HG03097 (cell line): ENCODE measurements at regions not wholly inside any gene's neighbourhood (a gene's known extent, or its start where the extent isn't known, plus 50 kb on each side); places are given as distances from the start of the nearest gene placed in this dataset.
"Not testable (repeated sequence)": the region's sequence is repeated elsewhere in the genome, so short reads cannot be mapped to it uniquely, and the experiment has no call there.

Experiments
- ATAC-seq: cut with Tn5 transposase; IDR thresholded peaks from one replicate; pipeline ENCODE4 v1.9.1; 2021; ENCODE audit not compliant: unreplicated experiment, low FRiP score

DNA sequence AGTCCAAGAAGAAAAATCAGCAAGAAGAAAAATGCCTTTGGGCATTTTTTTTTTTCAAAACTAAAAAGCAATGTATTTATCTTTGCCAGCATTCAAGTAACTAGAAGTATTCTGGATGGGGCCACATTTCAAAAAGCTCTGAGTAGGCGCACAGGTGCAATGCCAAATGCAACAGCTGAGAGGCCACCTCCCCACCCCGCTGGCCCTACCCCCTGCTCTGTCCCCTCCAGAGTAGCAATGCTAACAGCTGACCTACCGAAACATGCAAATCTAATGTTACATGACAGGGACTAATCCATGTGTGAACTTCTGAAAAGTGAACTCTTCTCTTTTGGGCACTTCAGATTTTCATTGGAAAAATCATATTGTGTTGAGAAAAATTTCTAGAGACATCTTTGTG is 153.7 kb upstream of the SLC38A2 start:
- ATAC-seq, result no peak

DNA sequence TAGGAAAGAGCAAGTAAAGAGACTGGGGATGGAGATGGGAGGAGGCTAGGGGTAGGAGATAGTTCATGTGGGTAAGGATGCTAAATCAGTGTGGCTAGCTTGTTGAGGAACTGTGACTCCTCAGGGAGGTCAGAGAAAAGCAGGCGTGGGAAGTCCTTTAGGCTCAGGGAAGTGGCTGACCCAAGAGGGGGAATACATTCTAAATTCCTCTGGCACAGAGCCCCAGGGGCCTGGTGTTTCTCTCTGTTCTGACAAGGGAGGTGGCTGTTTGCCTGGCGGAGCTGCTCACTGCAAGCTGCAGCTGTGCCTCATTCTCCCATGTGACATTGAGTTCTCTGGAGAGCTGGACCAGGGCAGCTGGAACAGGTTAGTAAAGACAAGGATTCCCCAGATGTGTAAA is 152.2 kb upstream of the SLC38A2 start:
- ATAC-seq, result no peak

DNA sequence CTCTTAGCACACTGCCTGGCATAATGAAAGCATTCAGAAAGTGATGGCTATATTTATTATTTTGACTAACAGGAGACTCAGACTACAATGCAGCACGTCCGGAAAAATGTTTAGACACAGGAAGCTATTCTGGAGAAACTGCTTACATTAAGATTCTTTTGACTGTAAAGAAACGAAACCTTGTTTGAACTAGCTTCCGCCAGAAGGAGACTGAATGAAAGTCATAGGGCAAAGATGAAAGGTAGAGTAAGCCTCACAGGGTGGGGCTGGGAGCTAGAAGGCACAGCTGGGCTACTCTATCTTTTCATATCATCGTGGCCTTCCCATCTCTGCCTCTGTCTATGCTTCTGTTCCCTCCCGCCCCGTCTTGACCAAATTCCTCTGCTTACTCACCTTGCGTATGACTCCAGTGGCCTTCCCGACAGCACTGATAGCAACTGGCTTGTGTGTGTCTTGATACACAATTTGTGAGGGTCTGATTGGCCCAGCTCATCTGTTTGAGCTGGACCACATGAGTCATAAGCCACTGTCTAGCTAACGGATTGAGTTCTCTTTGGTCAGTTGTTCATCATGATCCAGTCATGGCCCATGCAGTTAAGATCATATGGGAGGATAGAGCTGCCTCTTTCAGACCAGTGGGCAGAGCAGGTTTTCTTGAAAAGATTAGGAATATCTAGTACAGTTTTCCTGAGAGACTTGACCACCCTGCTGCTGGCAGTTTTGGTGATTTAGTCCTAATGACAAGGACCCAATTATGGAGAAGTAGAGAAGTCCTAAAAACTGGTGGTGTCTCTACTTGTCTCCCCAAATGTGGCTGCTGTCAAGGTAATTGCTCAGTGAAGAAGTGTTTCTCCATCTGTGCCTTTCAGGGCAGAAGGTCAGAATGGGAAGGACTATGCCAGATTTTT is 151.5 kb upstream of the SLC38A2 start:
- no peak for ATAC-seq

DNA sequence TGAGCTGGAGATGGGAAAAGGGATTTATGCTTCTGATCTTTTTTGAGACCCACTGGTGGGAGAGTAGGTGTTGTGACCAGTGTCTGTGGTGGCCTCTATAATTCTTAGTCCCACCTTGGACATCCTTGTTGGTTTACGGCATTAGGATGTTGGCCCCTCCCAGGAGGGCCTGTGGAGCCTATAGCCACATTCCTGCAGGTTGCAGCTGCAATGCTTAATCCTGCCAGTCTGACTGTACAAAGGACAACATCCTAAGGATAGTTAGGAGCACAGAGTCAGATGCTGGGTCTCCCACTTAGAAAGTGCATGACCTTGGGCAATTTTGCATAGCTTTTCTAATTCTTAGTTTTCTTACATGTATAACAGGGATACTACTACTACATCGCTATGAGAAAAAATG is 150.9 kb upstream of the SLC38A2 start:
- no peak for ATAC-seq

DNA sequence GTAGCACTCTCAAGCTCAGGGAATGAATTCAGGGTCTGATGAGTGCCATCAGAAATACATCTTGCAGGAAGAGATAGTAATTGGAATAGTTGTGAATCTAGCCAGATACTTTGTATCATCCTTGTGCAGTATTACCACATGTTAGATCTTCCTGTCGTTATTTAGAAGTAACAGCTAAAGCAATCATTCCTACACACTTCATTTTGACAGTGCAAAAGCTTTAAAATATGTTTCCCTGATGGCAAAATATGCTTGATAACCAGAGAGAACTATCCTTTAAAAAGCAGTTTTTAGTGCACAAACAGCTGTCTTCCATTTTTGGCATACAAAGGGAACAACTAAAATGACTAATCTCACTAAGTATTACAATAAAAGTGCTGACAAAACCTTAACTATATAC is 149.5 kb upstream of the SLC38A2 start:
- no peak for ATAC-seq

DNA sequence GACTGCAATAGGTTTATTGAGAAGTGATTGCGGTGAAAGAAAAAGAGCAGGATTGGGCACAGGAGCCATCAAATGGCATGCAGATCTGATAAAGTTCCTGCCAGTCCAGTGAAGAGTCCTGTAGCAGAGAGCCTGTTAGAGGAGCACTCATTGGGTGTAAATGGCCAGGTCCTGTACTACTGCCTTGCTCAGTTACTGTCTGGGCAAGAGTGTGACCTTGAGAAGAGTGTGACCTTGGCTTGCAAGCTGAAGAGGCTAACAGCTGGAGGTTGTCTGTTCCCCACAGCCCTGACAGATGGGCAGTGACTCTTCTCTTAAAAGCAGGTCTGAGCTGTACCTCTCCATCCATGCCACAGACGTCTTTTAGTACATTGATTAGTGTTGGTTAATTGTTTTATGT is 148.6 kb upstream of the SLC38A2 start:
- ATAC-seq, result no peak

DNA sequence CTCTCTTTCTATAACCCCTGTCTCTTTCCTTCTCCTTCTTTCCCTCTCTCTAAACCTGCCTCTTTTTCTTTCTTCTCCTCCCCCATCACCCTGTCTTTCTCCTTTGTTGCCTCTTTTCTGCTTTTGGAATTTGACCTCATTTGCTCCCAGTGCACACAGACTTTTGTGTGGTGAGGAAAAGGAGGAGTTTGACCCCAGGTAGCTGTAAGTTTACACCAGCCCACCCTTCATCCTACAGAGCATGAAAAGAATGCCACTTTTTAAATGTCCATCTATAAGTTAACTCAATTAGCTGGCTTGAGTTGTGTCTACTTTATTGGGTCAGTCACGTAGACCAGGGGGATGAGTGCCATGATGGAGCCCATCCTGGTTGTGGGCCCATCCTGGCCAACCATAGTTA is 146.8 kb upstream of the SLC38A2 start:
- no peak for ATAC-seq

DNA sequence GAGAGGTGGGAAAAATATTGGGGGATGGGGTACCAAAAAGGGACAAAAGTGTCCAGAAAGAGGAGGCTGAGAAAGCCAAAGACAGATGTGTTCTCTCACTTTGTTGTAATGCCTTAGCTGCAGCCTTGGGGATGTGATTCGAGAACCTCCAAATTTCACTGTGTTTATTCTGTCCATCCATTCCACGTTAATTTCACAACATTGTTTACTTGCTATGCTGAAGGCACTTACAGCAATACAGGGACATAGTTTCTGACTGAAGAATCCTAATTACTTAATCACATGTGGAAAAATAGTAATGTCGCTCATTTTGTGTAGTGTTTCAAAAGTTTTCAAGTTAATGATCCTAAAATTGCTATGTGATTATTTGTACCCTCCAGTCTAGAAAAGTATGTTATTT is 146.2 kb upstream of the SLC38A2 start:
- no peak for ATAC-seq

DNA sequence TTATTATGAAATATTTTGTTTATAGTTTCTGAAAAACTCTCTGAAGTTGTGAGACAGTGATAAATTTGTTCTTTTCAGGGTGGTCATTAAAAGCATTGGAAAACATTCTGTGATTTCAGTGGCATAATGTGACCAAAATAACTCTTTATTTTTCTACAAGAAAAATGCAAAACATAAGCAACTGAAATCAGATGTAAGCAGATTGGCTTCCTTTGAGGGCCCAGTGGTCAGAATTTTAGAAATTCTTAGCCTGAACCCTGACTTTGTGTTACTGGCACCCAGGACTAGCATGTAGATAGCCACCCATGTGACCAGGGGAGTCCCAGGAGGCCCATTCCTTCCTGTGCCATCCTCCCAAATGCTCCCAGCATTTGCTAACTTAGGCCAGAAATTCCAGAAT is 145.6 kb upstream of the SLC38A2 start:
- no peak for ATAC-seq

DNA sequence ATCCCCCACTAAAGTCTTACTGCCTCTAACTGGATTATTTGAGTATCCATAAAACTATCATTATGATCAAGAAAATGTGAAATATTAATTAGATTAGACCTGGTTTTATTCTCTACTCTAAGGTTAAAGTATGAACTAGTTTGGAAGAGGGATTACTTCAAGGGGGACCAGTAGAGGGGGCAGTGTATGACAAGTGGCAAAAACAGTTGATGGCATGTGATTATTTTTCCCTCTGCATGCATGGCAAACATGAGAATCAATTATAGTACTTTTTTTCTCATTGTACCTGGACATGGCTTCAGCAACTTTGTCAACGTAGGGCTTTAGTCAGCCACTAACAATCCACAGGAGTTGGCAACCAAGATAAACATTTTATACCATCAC is 145.0 kb upstream of the SLC38A2 start:
- ATAC-seq, result peak; percentile 11

DNA sequence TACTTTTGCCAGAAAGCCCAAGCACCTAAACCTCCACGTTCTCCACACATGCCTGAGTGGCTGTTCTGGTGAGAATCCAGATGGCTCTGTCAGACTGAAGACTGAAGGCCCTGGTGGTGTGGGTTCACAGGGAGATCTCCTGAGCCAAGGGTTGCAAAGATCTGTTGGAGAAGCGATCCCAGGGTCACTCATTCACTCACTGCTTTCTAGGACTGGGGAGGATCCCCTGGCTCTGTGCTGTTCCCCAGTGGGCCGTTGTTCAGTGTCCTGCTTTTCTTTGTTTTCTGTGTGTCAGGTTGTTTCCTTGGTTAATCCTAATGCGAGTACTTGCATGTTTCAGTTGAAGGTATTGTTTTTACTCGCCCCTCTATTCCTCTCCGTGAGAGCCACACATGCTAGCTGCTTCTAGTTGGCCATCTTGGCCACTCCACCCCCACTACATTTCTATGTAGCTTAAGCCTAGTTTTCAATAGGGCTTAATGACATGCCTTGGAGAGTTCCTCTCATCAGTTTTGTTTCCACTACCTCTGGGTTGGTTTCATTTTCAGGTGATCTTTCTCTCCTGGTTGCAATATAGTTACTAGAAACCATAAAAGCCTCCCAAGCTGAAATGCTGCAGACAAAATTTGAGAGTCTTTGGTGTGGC is 144.5 kb upstream of the SLC38A2 start:
- peak; percentile 95 for ATAC-seq

DNA sequence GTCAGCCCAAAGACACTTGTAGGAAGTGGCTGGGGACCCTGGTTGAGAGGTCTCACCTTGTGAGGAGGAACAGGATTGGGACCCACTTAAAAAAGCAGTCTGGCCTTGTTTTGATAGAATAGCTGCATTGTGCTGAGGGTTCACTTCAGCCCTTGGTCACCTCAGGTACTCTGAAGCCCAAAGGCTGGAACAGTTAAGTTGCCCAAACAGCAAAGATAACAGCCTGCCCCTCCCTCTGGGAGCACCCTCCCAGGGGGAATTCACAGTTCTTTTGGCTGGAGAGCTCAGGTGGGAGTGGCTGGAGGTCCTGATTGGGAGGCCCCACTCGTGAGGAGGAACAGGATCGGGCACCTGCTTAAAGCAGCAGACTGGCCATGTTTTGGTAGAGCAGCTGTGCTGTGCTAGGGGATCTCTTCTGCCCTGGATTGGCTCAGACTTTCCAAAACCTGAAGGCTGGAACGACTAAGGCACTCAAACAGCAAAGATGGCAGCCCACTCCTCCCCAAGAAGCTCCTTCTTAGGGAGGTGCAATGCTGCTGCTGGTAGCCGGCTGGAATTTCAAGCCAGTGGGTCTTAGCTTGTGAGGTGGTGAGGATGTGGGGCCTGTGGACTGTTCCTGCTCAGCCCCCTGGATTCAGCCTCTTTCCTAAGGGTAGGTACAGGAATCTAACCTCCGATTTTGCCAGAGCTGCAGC is 143.8 kb upstream of the SLC38A2 start:
- ATAC-seq, result no peak

DNA sequence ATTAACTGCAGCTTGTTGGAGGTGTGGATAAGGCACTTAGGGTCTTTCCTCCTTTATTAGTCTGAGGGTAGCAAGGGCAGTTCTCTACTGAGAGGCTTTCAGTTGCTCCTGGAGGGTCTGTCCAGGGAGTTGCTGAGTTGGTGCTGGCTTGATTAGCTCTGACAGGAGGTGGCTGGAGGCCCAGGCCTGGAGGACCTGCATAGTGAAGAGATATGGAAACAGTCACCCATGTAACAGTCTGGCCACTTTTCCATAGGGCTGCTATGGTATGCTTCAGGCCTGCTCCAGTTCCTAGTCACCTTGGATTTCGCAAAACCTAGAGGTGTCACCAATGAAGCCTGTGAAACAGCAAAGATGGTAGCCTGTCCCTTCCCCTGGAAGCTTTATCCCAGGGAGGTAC is 143.3 kb upstream of the SLC38A2 start:
- ATAC-seq, result no peak

DNA sequence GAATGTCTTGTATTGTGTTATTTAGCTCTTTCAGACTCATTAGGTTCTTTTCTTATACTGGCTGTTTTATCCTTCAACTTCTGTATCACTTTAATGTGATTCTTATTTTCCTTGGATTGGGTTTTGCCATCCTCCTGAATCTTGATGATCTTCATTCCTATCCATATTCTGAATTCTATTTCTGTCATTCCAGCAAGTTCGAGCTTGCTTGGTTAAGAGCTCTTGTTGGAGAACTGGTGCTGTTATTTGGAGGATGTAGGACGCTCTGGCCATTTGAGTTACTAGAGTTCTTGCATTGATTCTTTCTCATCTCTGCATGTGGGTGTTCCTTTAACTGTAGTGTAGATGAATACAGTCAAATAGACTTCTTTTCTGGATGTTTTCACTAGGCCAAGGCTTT is 142.3 kb upstream of the SLC38A2 start:
- no peak for ATAC-seq

DNA sequence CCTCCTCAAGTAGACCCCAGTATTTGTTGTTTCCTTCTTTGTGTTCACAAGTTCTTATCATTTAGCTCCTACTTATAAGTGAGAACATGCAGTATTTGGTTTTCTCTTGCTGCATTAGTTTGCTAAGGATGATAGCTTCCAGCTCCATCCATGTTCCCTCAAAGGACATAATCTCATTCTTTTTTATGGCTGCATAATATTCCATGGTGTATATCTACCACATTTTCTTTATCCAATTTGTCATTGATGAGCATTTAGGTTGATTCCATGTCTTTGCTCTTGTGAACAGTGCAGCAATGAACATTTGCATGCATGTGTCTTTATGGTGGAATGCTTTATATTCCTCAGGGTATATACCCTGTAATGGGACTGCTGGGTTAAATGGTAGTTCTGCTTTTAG is 137.7 kb upstream of the SLC38A2 start:
- ATAC-seq, result not testable (repeated sequence)

DNA sequence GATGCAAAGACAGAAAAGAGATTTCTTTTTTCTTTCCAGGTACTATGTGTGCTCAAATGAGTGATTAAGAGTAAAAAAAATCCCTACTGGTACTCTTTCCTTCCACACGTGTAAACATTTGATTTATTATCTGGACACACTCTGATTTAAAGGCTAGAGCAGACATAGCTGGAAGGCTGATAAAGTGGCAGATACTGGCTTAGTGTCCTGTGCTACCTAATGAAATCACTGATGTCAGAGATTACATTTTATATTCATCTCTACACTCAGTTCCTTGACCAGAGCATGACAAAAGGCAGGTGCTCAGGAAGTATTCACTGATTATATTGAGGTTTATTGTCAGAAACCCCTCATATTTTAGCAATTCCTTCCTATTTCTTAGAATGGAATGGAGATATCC is 136.6 kb upstream of the SLC38A2 start:
- ATAC-seq, result no peak

DNA sequence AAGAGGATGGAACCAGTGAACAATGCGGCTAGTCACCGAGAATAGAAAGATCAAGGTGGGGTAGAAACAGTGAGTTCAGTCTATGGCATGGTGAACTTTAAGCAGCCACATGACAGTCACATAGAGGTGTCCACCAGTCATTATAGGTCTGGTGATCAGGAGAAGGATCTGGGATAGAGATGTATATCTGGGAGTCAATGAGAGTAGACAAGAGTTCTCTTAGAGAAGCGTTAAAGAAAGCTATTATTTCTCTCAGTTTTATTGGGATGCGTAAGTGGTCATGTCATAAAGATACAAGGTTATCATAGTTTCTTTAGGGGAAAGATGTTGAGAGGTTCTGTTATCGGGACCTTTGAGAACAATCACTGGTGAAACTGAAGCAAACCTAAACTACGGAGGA is 136.1 kb upstream of the SLC38A2 start:
- no peak for ATAC-seq

DNA sequence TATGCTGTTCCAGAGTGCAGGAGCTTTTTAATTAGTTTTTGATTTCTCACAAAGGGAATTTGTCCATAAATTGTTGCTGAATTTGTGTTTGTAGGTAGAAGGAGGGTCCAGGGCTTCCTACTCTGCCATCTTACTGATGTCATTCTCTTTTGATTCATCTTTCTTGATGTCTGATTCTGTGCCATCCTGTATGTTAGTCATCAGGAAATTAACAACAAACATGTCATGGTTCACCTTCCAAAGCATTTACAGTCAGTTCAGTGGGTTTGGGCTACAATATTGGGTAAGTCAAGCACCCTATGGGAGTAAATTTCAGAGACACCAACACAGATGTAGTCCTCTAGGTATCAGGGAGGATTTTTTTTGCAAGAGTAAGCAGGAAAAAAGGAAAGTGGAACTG is 135.2 kb upstream of the SLC38A2 start:
- no peak for ATAC-seq

DNA sequence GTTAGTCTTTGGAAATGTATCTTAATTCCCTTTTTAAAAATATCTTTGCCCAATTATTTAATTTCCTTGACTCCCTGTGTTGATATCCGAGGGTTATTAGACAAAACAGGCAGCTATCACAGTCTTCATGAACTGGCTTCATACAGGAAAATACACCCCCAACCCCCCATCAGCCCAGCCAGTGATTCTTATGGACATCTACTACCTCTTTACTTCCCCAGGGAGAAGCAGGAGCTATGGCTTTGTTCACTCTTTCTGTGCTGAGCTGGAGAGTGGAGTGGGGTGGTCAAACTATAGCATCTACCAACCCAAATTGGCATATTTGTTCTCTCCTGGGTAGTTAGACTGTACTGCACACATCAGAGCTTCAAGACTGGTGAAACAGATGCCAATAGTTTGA is 134.4 kb upstream of the SLC38A2 start:
- no peak for ATAC-seq

DNA sequence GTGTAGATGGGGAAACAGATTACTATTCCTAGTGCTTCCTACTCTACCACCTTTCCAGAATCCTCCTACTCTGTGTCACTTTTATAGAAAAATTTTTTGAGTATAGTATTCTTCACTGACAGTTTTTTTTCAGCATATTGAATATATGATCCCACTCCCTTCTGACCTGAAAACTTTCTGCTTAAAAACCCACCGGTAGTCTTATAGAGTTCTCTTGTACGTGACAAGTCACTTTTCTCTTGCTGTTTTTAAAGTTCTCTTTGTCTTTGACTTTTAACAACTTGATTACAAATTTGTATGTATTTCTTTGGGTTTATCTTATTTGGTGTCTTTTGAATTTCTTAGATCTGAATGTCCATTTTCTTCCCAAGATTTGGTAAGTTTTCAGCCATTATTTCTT is 133.6 kb upstream of the SLC38A2 start:
- ATAC-seq, result no peak

DNA sequence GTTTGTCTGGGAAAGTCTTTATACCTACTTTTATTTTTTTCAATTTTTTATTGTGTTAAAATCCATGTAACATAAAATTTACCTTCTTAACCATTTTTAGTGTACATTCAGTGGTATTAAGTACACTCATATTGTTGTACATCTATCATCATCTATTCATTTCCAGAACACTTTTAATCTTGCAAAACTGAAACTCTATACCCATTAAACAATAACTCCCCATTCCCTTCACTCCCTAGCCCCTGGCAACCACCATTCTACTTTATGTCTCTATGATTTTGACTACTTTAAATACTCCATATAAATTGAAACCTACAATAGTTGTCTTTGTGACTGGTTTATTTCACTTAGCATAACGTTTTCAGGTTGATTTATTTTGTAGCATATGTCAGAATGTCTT is 131.9 kb upstream of the SLC38A2 start:
- no peak for ATAC-seq
